GM18870 (cell line): ENCODE measurements at regions not wholly inside any gene's neighbourhood (a gene's known extent, or its start where the extent isn't known, plus 50 kb on each side); places are given as distances from the start of the nearest gene placed in this dataset.
"Not testable (repeated sequence)": the region's sequence is repeated elsewhere in the genome, so short reads cannot be mapped to it uniquely, and the experiment has no call there.

Experiments used
- ATAC-seq: cut with Tn5 transposase; IDR thresholded peaks from one replicate; pipeline ENCODE4 v1.9.1; 2021; ENCODE audit warnings: moderate library complexity; ENCODE audit not compliant: unreplicated experiment

DNA sequence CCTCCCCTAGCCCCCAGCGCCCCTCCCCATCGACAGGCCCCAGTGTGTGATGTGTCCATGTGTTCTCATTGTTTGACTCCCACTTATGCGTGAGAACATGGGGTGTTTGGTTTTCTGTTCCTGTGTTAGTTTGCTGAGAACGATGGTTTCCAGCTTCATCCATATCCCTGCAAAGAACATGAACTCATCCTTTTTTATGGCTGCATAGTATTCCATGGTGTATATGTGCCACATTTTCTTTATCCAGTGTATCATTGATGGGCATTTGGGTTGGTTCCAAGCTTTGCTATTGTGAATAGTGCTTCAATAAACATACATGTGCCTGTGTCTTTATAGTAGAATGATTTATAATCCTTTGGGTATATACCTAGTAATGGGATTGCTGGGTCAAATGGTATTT is 107.6 kb upstream of the ADGRG2 start:
- ATAC-seq: not testable (repeated sequence)

DNA sequence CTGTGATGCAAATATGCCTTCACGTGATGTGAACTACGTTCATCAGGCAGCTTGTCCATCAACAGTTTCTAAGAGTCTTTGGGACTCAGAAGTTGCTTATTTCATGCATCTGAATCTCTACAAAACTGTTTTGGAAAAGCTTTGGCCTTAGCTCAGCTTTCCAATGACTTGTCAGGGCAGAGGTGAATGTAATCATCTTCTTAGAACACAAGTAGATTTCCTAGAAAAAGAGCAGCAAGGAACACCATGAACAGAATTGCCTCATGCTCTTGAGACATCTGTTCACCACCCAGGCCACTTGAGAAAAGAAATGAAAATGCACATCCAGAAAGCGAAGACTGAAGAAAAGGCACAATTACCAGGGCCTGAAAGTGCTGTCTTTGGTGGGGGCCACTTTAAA is 105.8 kb upstream of the PDHA1 start:
- ATAC-seq: no peak

DNA sequence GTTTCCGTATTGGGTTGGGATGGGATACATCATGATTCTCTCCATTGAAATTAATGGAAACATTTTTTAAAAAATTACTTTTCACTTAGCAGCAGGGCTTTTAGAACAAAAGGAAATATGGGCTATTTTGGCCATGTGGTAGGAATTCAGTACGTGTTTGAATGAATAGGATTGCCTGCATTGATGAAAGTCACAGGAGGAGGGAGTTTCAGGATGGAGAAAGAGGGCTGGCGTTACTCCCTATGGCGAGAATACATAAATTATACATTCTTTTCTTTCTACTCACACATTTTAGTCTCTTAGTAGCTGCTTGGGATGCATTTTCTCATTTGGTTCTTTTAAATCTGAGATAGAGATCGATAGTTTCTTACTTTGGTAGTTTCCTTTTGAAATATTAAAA is 100.3 kb upstream of the PDHA1 start:
- ATAC-seq: no peak

DNA sequence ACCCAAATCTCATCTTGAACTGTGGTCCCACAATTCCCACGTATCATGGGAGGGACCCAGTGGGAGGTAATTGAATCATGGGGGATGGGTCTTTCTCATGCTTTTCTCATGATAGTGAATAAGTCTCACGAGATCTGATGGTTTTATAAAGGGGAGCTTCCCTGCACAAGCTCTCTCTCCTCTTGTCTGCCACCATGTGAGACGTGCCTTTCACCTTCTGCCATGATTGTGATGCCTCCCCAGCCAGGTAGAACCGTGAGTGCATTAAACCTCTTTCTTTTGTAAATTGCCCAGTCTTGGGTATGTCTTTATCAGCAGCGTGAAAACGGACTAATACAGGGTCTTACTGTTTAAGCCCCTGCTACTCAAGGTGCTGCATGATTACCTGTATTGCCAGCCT is 98.8 kb upstream of the PDHA1 start:
- not testable (repeated sequence) for ATAC-seq

DNA sequence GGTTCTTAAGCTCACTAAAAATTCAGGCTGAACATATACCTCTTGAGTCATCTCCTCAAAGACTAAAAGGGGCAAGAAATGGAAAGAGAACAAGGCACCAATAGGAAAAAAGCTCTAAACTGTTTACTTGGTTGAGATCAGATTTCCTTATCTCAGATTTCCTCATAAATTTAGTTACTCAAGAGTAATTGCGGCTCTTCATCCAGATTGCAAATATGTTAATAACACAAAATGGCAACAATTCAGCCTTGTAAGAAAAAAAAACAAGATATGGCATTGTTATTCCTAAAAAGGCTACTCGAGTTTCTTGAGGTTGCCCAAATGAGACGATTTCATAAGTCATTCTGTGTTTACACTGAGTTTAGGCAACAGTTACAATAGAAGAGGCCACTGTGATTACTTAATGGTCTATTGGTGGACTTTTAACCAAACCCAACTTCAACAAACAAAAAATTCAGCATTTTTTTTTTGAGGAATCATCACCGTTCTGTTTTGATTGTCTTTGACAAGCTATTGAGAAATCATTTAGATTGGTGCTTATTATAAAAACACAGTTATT is 97.9 kb upstream of the PDHA1 start:
- ATAC-seq: no peak

DNA sequence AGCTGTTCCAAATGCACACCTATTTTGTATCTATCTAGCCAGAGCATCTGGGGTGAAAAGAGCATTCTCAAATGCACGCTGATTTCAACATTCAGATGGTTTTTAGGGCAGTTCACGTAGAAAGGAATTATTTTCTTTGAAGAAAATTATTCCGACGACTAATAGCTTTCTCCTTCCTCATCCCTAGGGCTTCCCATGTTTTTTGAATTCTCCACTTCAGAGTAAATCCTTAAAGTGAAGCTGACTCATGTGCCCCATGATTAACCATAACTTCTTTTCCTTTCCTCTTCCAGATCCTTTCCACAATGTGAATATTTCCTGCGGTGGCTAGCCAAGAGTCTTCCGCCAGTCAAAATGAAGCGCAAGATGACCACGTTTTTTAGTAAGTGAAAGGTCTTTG is 86.7 kb upstream of the PDHA1 start:
- no peak for ATAC-seq

DNA sequence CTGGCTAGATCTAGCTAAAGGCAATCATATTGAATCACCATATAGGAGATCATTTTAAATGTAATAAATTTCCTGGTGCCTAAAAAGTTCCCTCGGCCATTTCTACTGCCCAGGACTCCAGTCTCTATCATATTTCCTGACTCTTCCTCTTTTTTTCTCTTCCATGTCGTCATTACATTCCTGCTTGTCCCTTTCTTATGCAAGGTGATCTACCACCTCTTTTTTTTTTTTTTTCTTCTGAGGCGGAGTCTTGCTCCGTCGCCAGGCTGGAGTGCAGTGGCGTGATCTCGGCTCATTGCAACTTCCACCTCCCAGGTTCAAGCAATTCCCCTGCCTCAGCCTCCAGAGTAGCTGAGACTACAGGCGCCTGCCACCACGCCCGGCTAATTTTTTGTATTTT is 82.7 kb upstream of the PDHA1 start:
- ATAC-seq: not testable (repeated sequence)

DNA sequence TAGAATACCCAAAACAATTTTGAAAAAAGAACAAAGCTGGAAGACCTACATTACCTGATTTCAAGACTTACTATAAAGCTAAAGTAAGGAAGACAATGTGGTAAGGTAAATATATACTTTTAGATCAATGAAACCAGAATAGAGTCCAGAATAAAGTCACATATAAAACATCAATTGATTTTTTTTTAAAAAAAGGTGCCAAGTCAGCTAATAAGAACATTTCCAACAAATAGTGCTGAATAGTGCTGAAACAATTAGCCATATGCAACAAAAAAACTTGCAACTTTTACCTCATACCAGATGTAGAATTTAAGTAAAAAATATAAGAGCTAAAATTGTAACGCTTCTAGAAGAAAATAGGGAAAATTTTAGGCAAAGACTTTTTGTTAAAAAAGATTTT is 73.0 kb upstream of the PDHA1 start:
- no peak for ATAC-seq

DNA sequence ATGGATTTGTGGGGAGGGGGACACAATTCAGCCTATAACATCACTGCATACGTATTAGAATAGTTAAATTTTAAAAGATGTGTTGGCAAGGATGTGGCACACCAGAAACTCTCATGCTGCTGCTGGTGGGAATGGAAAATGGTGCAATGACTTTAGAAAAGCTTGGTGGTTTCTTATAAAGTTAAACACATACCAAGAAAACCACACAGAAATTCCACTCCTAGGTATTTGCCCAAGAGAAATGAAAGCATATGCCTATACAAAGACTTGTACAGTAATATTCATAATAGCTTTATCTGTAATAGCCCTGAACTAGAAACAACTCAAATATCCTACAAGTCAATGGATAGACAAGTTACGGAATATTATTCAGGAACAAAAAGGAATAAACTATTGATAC is 71.3 kb upstream of the PDHA1 start:
- ATAC-seq: peak; percentile 68

DNA sequence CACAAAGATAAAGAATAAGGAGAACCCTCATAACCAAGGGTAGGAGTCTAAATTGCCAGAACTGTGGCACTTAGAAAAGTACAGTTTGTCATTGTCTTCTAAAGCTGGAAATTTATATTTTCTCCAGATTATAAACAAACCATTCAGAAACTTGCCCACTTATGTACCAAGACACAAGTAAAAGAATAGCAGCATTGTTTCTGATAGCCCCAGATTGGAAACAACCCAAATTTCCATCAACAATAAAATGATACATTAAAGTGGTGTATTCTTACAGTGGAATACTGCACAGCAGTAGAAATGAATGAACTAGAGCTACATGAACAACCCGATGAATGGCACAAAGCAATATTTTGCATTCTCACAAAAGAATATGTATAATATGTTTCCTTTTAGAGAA is 63.1 kb upstream of the PDHA1 start:
- no peak for ATAC-seq

DNA sequence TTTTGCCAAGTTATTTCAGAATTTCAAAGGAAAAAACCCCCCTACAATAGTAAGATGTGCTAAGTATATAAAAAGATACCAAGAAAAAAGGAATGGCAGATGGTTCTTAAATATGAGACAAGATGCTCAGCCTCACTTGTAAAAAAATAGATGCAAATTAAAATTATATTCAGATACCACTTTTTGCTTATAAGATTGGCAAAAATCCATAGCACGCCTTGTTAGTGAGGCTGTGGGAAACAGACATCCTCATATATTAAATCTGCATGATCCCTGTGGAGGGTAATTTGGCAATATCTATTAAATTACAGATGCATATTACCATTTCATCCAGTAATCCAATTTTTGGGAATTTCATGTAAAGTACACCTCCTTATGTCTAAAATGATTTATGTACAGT is 62.5 kb upstream of the PDHA1 start:
- no peak for ATAC-seq

DNA sequence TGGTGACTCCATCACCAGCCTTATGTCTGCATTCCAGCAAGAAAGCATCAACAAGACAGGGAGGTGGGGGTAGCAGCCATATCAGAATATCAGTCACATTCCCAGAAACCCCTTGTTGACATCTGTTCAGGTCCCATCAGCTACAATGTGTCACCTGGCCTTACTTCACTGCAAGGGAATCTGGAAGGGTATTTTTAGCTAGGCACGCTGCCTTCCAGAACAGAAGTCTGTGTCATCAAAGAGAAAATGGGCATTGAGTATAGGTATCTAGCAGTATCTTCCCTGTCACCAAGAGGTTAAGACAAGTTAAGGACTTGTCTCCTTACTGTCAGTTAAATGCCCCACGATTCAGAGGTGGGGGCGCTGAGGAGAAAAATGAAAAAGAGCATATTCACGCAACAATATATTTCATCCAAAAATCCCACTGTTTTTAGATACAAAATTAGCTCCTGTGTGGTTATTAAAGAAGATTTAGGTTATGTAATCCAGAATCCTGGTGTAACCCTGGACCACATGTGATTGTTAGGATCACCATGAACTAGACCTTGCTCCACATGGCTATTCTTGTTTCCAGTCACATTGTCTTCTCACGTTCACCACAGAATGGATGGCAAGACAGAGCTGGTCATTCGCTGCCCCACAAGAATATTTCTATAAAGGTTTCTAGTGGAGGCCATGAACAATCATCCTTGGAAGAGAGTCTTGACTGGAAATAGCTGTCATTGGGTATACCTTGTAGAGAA is 60.0 kb upstream of the PDHA1 start:
- no peak for ATAC-seq

DNA sequence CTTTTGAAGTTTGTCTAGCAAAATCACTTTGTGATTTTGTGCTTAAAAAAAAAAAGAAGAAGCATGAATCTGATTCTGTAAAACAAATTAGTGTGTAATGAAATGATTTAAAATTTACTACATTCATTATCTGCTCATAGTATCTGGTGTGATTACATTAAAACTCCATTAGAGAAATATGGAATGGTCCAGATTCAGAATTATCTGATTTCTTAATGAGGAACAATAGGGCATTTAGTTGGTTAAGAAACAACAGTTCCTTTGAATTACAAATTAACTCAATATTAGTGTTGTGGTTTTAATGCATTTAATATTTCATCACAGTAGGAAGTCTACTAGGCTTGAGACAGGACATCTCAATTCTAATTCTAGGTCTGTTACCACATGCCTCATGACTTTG is 57.9 kb upstream of the PDHA1 start:
- ATAC-seq: no peak

DNA sequence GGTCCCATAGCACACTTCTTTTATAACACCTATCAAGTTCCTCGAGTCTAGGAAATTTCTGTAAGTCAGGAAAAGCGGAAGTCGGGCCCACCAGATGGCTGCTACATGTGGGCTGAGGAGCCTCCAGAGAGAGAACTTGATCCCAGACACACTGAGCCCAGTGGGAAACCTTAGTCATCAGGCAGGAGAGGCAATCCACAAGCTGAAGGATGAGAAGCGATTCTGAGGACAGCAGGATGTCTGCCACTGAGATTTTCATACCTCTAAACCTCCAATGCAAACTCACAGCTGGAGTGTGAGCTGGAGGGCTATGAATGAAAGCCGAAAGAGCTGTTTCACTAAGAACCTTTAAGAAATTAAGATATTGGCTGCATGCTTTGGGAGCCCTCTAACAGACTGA is 52.6 kb upstream of the PDHA1 start:
- ATAC-seq: no peak

DNA sequence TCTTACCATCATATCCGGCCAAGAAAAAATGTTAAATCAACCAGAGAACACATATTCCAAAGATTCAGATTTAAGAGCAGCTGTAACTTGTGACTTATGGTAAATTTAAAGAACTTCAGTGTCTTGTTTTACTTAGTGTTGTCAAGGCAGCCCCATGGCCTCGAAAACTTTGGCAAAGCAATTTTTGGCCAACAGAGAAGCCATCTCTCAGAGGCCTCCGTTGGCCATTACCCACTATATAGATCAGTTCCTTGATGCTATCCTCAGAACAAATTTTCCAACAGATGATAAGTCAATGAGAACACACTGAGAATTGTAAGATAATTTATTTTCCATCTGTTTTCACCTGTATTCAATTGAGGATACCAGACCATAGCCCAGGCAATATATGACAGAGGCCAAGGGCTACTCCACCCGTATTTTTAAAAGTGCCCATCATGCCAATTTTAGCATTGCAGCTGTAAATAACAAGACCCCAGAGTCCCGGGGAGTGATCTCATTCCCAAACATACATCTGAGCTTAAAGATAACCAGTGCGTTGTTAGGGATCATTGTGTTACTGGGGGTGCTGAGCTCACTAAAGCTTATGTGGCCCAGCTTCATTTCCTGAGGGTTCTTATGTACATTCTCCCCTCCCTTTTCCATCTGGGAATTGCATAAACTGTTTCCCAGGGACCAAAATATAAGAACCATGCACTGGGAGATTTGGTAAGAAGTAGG is 50.0 kb upstream of the PDHA1 start:
- ATAC-seq: no peak
